DMS79 treated with DMSO at 0.1 percent for 48 hours (cell line): ENCODE measurements at regions not wholly inside any gene's neighbourhood (a gene's known extent, or its start where the extent isn't known, plus 50 kb on each side); places are given as distances from the start of the nearest gene placed in this dataset.
"Not testable (repeated sequence)": the region's sequence is repeated elsewhere in the genome, so short reads cannot be mapped to it uniquely, and the experiment has no call there.

ENCODE experiments used
- DNase-seq: peaks from one replicate; lab custom pipeline; 2025; lab: John Stamatoyannopoulos, UW

DNA sequence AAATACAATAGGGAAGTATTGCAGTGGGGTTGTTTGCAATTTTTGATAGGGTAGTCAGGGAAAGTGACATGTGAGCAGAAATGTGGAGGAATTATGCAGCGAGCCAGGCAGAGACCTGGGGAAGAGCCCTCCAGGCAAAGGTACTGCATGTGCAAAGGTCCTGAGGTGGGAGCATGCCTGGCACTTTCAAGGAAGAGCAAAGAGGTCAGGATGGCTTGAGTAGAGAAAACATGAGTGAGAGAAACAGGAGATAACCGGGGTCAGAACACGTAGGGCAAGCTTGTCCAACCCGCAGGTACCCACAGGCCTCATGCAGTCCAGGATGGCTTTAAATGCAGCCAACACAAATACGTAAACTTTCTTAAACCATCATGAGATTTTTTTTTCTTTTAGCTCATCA, 71.0 kb downstream of the COQ2 start:
- DNase-seq: no peak

- DNase-seq: no peak
Observed at GRCh38 chr4:83212041-83212851, 72.4 kb downstream of the COQ2 start.

GRCh38 chr4:83209419-83209818, 75.2 kb downstream of the COQ2 start:
- no peak for DNase-seq

GRCh38 chr4:83208371-83209365, 75.9 kb downstream of the COQ2 start:
- no peak for DNase-seq

- no peak for DNase-seq
Observed at GRCh38 chr4:83207497-83208101, 77.0 kb downstream of the COQ2 start.

DNA sequence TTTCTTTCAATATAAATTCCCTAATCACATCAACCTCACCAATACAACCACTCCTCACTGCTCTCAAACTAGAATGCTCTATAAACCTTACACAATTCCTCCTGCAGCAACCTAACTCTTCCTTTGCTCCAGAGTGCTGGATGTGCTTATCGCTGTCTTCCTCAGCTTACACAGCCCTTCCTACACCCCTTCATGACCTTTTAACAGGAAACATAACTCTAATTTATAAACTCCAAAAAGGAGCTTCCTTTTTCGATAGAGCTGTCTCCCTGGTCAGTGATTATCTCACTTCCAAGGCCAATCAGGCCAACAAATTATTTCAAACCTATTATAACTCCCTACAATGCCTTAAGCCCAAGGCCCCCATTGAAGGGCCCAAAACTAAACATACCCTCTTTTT, 78.8 kb downstream of the COQ2 start:
- no peak for DNase-seq

GRCh38 chr4:83204731-83205130, 79.9 kb downstream of the COQ2 start:
- no peak for DNase-seq

- no peak for DNase-seq
Observed at GRCh38 chr4:83201761-83202160, 82.8 kb downstream of the COQ2 start.

- DNase-seq: no peak
Observed at GRCh38 chr4:83197555-83198235, 83.2 kb upstream of the PLAC8 start.

DNA sequence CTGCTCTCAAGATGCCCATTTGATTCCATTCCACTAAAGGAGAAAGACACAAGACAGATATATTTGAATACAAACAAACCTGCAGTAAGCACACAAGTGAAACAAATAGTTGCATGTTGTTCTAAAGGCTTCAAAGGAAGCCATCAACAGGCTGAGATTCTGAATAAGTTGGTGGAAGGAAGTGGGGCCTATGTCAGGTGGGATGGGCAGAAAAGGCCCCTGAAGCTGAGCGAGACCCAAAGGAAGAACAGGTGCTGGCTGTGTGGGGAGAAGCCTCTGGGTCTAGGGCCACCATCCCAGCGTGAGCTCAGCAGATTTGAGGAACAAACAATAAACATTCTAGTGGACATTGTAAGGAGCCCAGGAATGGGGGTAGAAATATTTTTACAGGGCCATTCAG, 82.4 kb upstream of the PLAC8 start:
- no peak for DNase-seq

GRCh38 chr4:83195269-83195668, 80.7 kb upstream of the PLAC8 start:
- DNase-seq: no peak

DNA sequence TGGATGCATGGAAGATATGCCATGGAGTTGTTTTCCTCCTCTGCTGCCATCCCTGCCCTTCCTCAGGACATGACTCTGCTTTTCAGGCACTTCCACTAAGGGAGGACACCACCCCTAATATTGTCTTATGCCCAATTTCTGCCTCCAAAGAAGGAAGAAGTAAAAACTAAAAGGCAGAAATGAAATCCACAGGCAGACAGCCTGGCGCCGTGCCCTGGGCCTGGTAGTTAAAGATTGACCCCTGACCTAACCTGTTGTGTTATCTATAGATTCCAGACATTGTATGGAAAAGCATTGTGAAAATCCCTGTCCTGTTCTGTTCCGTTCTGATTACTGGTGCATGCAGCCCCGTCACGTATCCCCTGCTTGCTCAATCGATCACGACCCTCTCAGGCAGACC, 80.1 kb upstream of the PLAC8 start:
- DNase-seq: not testable (repeated sequence)

GRCh38 chr4:83192634-83193033, 78.1 kb upstream of the PLAC8 start:
- DNase-seq: no peak

GRCh38 chr4:83191026-83191425, 76.5 kb upstream of the PLAC8 start:
- DNase-seq: no peak

- no peak for DNase-seq
Observed at GRCh38 chr4:83189631-83190136, 75.2 kb upstream of the PLAC8 start.

- no peak for DNase-seq
Observed at GRCh38 chr4:83180431-83180968, 66.0 kb upstream of the PLAC8 start.

DNA sequence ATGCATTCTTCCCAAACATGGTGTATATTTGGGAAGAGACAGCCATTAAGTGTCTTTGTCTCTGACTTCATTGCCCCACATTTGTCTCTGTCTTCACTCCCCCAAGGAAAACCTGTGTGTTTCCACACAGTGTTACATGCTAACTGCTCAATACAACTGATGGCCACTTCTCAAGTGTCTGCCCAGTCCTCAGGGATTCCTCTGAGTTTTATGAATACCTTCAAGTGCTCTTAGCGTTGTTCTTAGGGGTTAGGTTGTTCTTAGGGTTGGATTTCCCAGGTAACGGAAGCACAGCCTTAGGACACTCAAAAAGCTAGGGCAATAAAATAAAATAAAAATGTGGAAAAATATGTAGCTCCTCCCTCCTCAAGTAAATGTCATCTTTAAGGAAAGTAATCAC, 64.7 kb upstream of the PLAC8 start:
- DNase-seq: peak; percentile 71

GRCh38 chr4:83178029-83178428, 63.5 kb upstream of the PLAC8 start:
- DNase-seq: no peak

DNA sequence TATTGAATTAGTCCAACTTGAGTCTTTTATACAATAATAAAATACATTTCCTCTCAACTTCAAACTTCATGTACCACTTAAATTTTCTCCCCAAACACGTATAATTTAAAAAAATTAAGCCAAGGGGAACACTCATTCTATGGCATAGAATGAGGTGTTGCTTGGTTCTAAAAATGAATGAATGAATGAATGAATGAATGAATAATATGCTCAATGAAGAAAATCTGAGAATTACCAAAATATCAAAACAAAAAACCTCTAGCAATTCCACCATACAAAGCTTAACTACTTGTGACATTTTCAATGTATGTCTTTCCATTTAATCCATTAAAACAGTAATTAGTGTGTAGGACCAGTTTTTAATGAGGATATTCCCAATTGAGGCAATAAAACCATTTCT, 62.7 kb upstream of the PLAC8 start:
- no peak for DNase-seq

GRCh38 chr4:83174844-83175414, 60.4 kb upstream of the PLAC8 start:
- DNase-seq: no peak

DNA sequence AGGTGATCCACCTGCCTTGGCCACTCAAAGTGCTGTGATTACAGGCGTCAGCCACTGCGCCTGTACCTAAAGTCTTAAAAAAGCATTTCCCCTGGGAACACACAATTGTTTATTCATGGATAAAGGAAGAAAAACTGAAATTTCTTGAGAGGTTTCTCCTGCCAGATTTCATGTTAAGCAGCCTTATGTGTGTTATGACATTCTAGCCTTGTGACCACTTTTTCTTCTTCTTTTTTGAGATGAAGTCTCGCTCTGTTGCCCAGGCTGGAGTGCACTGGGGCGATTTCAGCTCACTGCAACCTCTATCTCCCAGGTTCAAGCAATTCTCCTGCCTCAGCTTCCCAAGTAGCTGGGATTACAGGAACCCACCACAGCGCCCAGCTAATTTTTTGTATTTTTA, 57.8 kb upstream of the PLAC8 start:
- no peak for DNase-seq
